Thyroid gland (tissue), 4 donors: ENCODE measurements at regions not wholly inside any gene's neighbourhood (a gene's known extent, or its start where the extent isn't known, plus 50 kb on each side); places are given as distances from the start of the nearest gene placed in this dataset.

Experiments
- DNase-seq, 2 donors: peaks; one replicate each; pipeline ENCODE4 v3.0.0-alpha.2; 2019
- H3K27ac ChIP-seq, 3 donors: fragments of 200-600 bp; sonication (generic); 1 replicate in 2 of 3; 2 replicates in 1 of 3; pipeline ENCODE4 v1.5.1; 2016 to 2019; ENCODE audit warnings: mild to moderate bottlenecking in 1 of 3, moderate library complexity in 1 of 3
- H3K27me3 ChIP-seq: fragments of 200-600 bp; sonication (generic); one replicate; pipeline ENCODE4 v1.5.1; 2019
- H3K36me3 ChIP-seq, 2 donors: fragments of 200-600 bp; sonication (generic); one replicate each; pipeline ENCODE4 v1.5.1; 2016 to 2019
- H3K4me1 ChIP-seq, 2 donors: fragments of 200-600 bp; sonication (generic); one replicate each; pipeline ENCODE4 v1.5.1; 2017 to 2019
- H3K4me3 ChIP-seq, 3 donors: fragments of 200-600 bp; sonication (generic); replicated peaks in 1 of 3; 1 replicate in 2 of 3; 2 replicates in 1 of 3; pipeline ENCODE4 v1.5.1; 2016; ENCODE audit warnings: mild to moderate bottlenecking in 1 of 3
- H3K9me3 ChIP-seq: fragments of 200-600 bp; sonication (generic); one replicate; pipeline ENCODE4 v1.5.1; 2017
- POLR2A ChIP-seq, 2 donors: fragments of 450-650 bp; IDR thresholded peaks; one replicate each; pipeline ENCODE4 v1.6.1; 2017; ENCODE audit warnings: antibody characterized with exemption in 2 of 2, mild to moderate bottlenecking in 2 of 2, moderate library complexity in 1 of 2
- WGBS, 2 donors: methylation state at CpG; one replicate each; pipeline ENCODE4 v1.1.5; 2017; 5-methylcytosine and 5-hydroxymethylcytosine counted together
- intact Hi-C: fragments of 100-400 bp; cut with DNase I; formaldehyde crosslinking; loops from one replicate; pipeline ENCODE4 v1.15.1; 2023
- TF ChIP-seq, protein P1 (sequence below), 6 experiments: fragments of 200-600 bp in 3 of 6; fragments of 450-650 bp in 3 of 6; sonication (generic) in 3 of 6; IDR thresholded peaks; one replicate each; pipeline ENCODE4 v1.5.1; 2016 to 2019; ENCODE audit warnings: antibody characterized with exemption in 6 of 6, mild to moderate bottlenecking in 2 of 6, inconsistent platforms in 1 of 6, moderate library complexity in 1 of 6

- Histone ChIP-seq H3K36me3 (no peaks in the 10 kb centered on the region), H3K27ac (no peak overlapping the region), H3K4me1 (no peaks in the 10 kb centered on the region), H3K27me3 (no peaks in the 10 kb centered on the region), H3K9me3 (no peaks in the 10 kb centered on the region), H3K4me3 (no peak overlapping the region)
- no peak for TF ChIP-seq POLR2A (IDR thresholded peaks at IDR 0.05)
- TF ChIP-seq, protein P1, sequence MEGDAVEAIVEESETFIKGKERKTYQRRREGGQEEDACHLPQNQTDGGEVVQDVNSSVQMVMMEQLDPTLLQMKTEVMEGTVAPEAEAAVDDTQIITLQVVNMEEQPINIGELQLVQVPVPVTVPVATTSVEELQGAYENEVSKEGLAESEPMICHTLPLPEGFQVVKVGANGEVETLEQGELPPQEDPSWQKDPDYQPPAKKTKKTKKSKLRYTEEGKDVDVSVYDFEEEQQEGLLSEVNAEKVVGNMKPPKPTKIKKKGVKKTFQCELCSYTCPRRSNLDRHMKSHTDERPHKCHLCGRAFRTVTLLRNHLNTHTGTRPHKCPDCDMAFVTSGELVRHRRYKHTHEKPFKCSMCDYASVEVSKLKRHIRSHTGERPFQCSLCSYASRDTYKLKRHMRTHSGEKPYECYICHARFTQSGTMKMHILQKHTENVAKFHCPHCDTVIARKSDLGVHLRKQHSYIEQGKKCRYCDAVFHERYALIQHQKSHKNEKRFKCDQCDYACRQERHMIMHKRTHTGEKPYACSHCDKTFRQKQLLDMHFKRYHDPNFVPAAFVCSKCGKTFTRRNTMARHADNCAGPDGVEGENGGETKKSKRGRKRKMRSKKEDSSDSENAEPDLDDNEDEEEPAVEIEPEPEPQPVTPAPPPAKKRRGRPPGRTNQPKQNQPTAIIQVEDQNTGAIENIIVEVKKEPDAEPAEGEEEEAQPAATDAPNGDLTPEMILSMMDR (IDR thresholded peaks at IDR 0.05) = no peak
- WGBS, 2 donors = 88 to 93% methylated on average over 10 to 11 of the region's 12 CpGs
- intact Hi-C loops = no loop called here
- DNase-seq = no peak
Measured at GRCh38 chrX:150223176-150224015, 139.7 kb upstream of the MAMLD1 start.

GRCh38 chrX:150224676-150225075, 138.4 kb upstream of the MAMLD1 start:
- no peak overlapping the region for H3K27ac ChIP-seq
- no peaks in the 10 kb centered on the region for H3K36me3 ChIP-seq
- no peaks in the 10 kb centered on the region for H3K4me1 ChIP-seq
- intact Hi-C loops = no loop called here
- WGBS, 2 donors = 78 to 90% methylated on average over 2 to 3 of the region's 3 CpGs
- TF ChIP-seq, protein P1 (IDR thresholded peaks at IDR 0.05) = no peak
- no peak for TF ChIP-seq POLR2A (IDR thresholded peaks at IDR 0.05)
- no peak overlapping the region for H3K4me3 ChIP-seq
- no peak for DNase-seq
- no peaks in the 10 kb centered on the region for H3K27me3 ChIP-seq
- no peaks in the 10 kb centered on the region for H3K9me3 ChIP-seq

- Histone ChIP-seq H3K4me1 (no peaks in the 10 kb centered on the region), H3K9me3 (no peaks in the 10 kb centered on the region), H3K27me3 (no peaks in the 10 kb centered on the region), H3K4me3 (no peak overlapping the region), H3K36me3 (no peaks in the 10 kb centered on the region), H3K27ac (no peak overlapping the region)
- WGBS, 2 donors = 70 to 86% methylated on average over 2 to 3 of the region's 3 CpGs
- TF ChIP-seq, protein P1 (IDR thresholded peaks at IDR 0.05) = no peak
- TF ChIP-seq POLR2A (IDR thresholded peaks at IDR 0.05) = no peak
- intact Hi-C loops = no loop called here
- no peak for DNase-seq
Measured at GRCh38 chrX:150225266-150225665, 137.9 kb upstream of the MAMLD1 start.

DNA sequence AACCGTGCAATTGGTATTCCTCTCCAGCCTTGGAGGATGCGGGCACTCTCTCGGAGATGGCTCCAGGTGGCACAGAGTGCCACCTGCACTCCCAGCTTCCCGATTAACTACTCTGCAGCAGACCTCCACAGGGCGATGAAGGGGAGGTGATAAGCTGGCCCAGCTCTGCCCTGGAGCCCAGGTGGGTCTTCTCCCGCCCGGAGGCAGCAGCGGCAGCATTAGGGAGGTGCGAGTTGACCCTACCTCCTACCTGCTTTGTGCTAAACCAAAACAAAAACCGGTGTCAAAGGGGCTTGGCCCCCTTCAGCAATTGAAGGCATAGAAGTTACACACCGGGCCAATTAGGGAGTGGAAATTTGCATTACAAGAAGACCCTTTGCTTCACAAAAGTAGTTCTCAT, 137.4 kb upstream of the MAMLD1 start:
- no peak for DNase-seq
- intact Hi-C loops = no loop called here
- TF ChIP-seq, protein P1 (IDR thresholded peaks at IDR 0.05) = no peak
- TF ChIP-seq POLR2A (IDR thresholded peaks at IDR 0.05) = no peak
- Histone ChIP-seq H3K9me3 (no peaks in the 10 kb centered on the region), H3K4me3 (no peak overlapping the region), H3K4me1 (no peaks in the 10 kb centered on the region), H3K27me3 (no peaks in the 10 kb centered on the region), H3K36me3 (no peaks in the 10 kb centered on the region), H3K27ac (no peak overlapping the region)
- 60 to 83% methylated on average over 3 to 9 of the region's 11 CpGs for WGBS, 2 donors

GRCh38 chrX:150226223-150226965, 136.7 kb upstream of the MAMLD1 start:
- H3K9me3 ChIP-seq = no peaks in the 10 kb centered on the region
- intact Hi-C loops = no loop called here
- DNase-seq = no peak
- no peak overlapping the region for H3K4me3 ChIP-seq
- no peak overlapping the region for H3K27ac ChIP-seq
- no peaks in the 10 kb centered on the region for H3K27me3 ChIP-seq
- no peak for TF ChIP-seq POLR2A (IDR thresholded peaks at IDR 0.05)
- TF ChIP-seq, protein P1 (IDR thresholded peaks at IDR 0.05) = no peak
- no peaks in the 10 kb centered on the region for H3K36me3 ChIP-seq
- no peaks in the 10 kb centered on the region for H3K4me1 ChIP-seq
- WGBS, 2 donors = 74 to 85% methylated on average over 7 of the region's 9 CpGs
